ENCODE measurements at regions not wholly inside any gene's neighbourhood (a gene's known extent, or its start where the extent isn't known, plus 50 kb on each side); places are given as distances from the start of the nearest gene placed in this dataset.

DNA sequence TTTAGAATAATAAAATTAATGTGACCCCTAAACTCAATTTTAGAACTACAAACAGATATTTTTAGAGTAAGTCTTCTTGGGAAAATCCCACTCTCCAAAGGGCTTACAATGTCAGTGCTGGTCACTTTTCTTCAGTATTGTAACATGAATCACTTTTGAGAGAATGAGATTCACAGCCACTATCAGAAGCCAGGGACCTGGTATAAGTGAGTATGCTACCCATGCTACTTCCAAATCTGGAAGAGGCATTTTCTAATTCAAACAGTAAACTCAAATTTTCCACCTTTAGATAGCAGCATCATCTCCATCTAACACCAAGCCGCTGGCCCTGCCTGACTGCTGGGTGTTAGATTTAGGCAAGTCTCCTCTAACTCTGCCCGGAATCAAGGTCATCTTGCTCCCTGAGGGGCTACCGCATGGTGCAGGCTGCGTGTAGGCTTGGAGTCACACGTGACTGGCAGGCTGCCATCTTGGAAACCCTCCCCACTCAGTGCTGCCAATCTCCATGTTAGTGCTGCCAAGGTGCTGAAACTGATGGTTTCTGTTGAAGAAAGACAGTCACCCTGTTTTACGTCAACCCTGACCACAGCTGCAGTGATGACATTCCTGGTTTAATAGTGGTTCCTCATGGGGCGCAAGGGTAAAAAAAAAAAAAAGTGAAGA is 882.9 kb upstream of the B3GALT2 start:
- TF ChIP-seq, protein P1, sequence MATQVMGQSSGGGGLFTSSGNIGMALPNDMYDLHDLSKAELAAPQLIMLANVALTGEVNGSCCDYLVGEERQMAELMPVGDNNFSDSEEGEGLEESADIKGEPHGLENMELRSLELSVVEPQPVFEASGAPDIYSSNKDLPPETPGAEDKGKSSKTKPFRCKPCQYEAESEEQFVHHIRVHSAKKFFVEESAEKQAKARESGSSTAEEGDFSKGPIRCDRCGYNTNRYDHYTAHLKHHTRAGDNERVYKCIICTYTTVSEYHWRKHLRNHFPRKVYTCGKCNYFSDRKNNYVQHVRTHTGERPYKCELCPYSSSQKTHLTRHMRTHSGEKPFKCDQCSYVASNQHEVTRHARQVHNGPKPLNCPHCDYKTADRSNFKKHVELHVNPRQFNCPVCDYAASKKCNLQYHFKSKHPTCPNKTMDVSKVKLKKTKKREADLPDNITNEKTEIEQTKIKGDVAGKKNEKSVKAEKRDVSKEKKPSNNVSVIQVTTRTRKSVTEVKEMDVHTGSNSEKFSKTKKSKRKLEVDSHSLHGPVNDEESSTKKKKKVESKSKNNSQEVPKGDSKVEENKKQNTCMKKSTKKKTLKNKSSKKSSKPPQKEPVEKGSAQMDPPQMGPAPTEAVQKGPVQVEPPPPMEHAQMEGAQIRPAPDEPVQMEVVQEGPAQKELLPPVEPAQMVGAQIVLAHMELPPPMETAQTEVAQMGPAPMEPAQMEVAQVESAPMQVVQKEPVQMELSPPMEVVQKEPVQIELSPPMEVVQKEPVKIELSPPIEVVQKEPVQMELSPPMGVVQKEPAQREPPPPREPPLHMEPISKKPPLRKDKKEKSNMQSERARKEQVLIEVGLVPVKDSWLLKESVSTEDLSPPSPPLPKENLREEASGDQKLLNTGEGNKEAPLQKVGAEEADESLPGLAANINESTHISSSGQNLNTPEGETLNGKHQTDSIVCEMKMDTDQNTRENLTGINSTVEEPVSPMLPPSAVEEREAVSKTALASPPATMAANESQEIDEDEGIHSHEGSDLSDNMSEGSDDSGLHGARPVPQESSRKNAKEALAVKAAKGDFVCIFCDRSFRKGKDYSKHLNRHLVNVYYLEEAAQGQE (IDR thresholded peaks at IDR 0.05; ENCODE audit: insufficient read depth in 1 of 2, low read depth in 2 of 2, low read length in 2 of 2) = no peak
- TF ChIP-seq POLR2AphosphoS5 (IDR thresholded peaks at IDR 0.05; ENCODE audit: low read depth, low read length) (no peak), TAF1 (IDR thresholded peaks at IDR 0.05; ENCODE audit: borderline replicate concordance, insufficient read depth, low read length) (no peak), SIN3A (IDR thresholded peaks at IDR 0.05; ENCODE audit: borderline replicate concordance, insufficient read depth, low read length) (no peak), FOXP2 (optimal IDR thresholded peaks at IDR 0.05; ENCODE audit: borderline replicate concordance, extremely low read depth, extremely low read length, insufficient read depth) (no peak)

DNA sequence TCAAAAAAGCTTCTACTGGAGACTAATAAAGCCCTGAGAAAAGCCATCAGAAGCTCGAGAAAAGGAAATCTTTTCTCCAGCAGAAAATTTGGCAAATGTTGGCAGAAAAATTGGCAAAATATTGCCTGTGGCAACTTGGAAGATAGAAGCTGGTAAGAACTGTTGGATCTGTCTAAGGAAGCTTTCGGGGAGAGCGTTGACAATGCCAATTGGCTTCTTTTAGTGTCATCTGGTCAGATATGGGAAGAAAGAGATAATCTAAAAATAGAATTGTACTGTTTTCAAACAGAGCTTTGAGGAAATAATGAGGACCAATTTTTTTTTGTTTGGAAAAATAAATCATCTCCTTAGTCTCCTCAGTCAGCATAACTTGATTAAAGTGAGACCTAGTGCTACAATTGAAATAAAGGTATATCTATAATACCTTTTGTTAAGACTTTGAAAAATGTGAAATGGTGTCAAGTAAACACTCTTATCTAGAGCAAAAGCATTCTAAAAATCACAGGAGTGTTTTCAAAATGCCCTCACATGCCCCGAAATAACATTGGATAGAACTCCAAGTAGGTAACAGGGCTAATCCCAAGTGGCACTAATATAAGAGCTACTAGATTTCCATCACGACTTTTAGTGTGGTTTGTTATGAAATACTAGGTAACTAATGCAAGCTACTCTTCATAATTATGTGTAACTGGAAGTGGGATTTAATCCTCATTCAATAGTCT is 882.2 kb upstream of the B3GALT2 start:
- no peak for TF ChIP-seq FOXP2 (optimal IDR thresholded peaks at IDR 0.05; ENCODE audit: borderline replicate concordance, extremely low read depth, extremely low read length, insufficient read depth)
- TF ChIP-seq, protein P1 (IDR thresholded peaks at IDR 0.05; ENCODE audit: insufficient read depth in 1 of 2, low read depth in 2 of 2, low read length in 2 of 2) = no peak
- TF ChIP-seq TAF1 (IDR thresholded peaks at IDR 0.05; ENCODE audit: borderline replicate concordance, insufficient read depth, low read length) = no peak
- no peak for TF ChIP-seq POLR2AphosphoS5 (IDR thresholded peaks at IDR 0.05; ENCODE audit: low read depth, low read length)
- TF ChIP-seq SIN3A (IDR thresholded peaks at IDR 0.05; ENCODE audit: borderline replicate concordance, insufficient read depth, low read length) = no peak

DNA sequence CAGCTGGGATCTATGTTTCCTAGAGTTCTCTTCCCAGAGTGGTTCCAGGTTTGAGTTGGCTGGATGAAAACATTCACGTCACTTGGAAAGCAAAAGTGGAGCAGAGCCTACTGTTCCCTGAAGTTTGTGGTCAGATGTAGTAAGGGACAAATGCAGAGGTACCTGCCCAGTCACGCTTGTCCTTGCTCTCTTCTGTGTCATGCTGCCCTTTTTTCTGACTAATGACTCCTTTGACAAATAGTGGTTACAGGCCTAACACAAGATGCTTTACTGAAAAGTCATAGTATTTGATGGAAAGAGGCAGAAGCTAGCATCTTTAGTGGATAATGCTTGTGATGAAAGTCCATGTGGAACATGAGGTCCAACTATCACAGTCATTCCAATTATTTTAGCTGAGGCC is 881.4 kb upstream of the B3GALT2 start:
- TF ChIP-seq SIN3A (IDR thresholded peaks at IDR 0.05; ENCODE audit: borderline replicate concordance, insufficient read depth, low read length) = no peak
- TF ChIP-seq FOXP2 (optimal IDR thresholded peaks at IDR 0.05; ENCODE audit: borderline replicate concordance, extremely low read depth, extremely low read length, insufficient read depth) = no peak
- TF ChIP-seq, protein P1 (IDR thresholded peaks at IDR 0.05; ENCODE audit: insufficient read depth in 1 of 2, low read depth in 2 of 2, low read length in 2 of 2) = no peak
- TF ChIP-seq TAF1 (IDR thresholded peaks at IDR 0.05; ENCODE audit: borderline replicate concordance, insufficient read depth, low read length) = no peak
- TF ChIP-seq POLR2AphosphoS5 (IDR thresholded peaks at IDR 0.05; ENCODE audit: low read depth, low read length) = no peak

DNA sequence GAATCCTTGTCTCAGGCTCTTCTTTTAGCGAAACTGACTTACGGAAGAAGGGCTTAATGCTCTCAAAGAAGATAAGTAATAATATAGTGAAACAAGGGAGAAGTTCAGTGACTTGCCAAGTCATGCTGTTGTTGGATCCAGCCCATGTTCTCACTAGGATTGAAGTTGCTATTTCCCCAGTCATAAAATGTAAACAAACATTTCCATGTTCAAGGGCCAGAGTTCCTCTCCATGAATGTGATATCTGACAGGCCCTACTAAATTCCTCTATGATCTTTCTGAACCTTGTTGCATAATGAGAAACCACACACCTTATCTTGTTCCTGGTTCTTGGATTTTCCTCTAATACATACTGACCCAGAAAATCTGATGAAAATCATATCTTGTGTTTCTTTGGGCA is 876.5 kb upstream of the B3GALT2 start:
- no peak for TF ChIP-seq SIN3A (IDR thresholded peaks at IDR 0.05; ENCODE audit: borderline replicate concordance, insufficient read depth, low read length)
- TF ChIP-seq, protein P1 (IDR thresholded peaks at IDR 0.05; ENCODE audit: insufficient read depth in 1 of 2, low read depth in 2 of 2, low read length in 2 of 2) = no peak
- TF ChIP-seq FOXP2 (optimal IDR thresholded peaks at IDR 0.05; ENCODE audit: borderline replicate concordance, extremely low read depth, extremely low read length, insufficient read depth) = no peak
- no peak for TF ChIP-seq TAF1 (IDR thresholded peaks at IDR 0.05; ENCODE audit: borderline replicate concordance, insufficient read depth, low read length)
- TF ChIP-seq POLR2AphosphoS5 (IDR thresholded peaks at IDR 0.05; ENCODE audit: low read depth, low read length) = no peak
